ENCODE measurements at regions not wholly inside any gene's neighbourhood (a gene's known extent, or its start where the extent isn't known, plus 50 kb on each side); places are given as distances from the start of the nearest gene placed in this dataset.

GRCh38 chr4:184949020-184949419 is 69.3 kb upstream of the HELT start:
- DNase-seq (ENCODE audit: low read depth in 2 of 2) = no peak

GRCh38 chr4:184950117-184950830 is 68.0 kb upstream of the HELT start:
- DNase-seq (ENCODE audit: low read depth in 2 of 2) = no peak

DNA sequence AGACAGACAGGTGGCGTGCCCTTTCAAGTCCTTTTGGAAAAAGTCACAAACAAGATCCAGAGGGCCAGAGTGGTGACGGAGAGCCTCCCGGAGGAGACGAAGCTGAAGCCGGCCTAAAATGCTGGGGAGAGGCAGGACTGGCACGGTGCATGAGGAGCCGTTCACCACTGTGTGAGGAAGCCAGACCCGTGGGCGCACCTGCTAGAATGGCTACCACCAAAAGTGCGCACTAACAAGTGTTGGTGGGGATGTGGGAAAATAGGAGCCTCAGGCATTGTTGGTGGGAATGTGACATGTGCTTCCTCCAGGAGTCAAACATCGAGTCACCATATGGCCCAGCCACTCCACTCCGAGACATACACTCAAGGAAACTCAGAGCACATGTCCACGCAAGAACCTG is 67.4 kb upstream of the HELT start:
- no peak for DNase-seq (ENCODE audit: low read depth in 2 of 2)

DNA sequence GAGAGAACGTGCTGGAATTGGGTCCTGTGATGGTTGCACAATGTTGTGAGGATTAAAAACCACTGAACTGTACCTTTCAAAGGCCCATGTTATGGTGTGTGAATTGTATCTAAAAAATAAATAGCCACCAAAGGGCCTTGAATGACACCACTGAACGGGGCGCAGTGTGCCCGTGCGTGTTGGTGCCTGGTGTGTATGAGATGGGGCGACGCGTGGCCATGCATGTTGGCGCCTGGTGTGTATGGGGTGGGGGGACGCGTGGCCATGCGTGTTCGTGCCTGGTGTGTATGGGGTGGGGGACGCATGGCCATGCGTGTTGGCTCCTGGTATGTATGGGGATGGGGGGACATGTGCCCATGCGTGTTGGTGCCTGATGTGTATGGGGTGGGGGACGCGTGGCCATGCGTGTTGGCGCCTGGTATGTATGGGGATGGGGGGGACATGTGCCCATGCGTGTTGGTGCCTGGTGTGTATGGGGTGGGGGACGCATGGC is 66.6 kb upstream of the HELT start:
- no peak for DNase-seq (ENCODE audit: low read depth in 2 of 2)

- DNase-seq (ENCODE audit: low read depth in 2 of 2) = no peak
Observed at GRCh38 chr4:184952522-184952921, 65.8 kb upstream of the HELT start.

DNA sequence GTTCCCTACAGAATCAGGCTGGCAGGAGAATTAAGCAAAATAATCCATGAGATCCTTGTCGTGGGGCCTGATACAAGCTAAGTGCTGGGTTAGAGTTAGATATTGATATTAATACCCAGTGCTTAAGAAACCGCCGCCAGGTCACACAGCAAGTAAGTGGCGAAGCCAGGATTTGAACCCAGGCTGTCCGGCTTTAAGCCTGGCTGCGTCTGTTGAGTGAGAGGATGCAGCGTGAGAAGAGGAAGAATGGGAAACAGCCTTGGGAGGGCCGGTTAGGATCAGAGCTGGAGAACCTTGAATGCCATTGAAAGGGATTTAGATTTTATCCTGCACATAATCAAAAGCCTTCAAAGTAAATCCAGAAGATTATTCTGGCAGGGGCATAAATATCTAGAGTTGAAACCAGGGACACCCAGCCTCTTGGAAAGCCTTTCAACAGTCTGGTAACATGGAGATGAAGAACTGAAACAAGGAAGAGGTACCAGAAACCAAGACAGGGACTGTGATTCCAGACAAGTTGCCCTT is 64.8 kb upstream of the HELT start:
- no peak for DNase-seq (ENCODE audit: low read depth in 2 of 2)

DNA sequence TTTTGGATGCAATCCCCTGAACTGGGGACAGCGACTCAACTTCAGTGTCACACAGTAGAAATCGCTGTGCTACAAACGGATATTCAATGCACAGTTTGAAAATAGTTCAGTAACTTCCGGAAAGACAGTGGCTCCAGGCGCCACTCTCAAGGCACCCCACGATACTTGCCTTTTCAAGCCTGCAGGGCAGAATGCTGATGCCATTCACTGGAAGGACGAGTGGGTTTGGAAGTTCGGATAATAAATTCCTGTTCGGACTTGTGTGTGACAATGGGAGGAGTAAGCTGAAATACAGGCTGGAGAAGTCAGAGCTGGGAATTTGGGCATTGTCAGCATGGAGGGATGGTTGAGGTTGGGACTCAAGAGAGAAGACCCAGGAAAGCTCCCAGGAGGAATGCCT is 64.3 kb upstream of the HELT start:
- no peak for DNase-seq (ENCODE audit: low read depth in 2 of 2)

DNA sequence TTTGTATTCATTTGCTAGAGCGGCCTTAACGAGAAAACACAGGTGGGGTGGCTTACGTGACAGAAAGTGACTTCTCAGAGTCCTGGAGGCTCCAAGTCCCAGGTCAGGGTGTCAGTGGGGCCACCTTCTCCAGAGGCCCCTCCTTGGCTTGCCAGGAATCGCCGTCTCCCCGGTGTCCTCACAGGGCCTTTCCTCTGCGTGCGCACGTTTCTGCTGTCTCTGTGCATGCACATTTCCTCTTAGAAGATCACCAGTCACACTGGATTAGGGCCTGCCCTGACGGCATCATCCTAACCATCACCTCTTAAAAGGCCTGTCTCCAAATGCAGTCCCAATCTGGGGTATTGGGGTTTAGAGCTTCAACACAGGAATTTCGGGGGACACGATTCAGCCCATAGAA is 63.8 kb upstream of the HELT start:
- DNase-seq (ENCODE audit: low read depth in 2 of 2) = no peak

- no peak for DNase-seq (ENCODE audit: low read depth in 2 of 2)
Observed at GRCh38 chr4:184955116-184955515, 63.2 kb upstream of the HELT start.

GRCh38 chr4:184955636-184956035 is 62.7 kb upstream of the HELT start:
- no peak for DNase-seq (ENCODE audit: low read depth in 2 of 2)

- DNase-seq (ENCODE audit: low read depth in 2 of 2) = no peak
Observed at GRCh38 chr4:184957446-184958115, 60.7 kb upstream of the HELT start.

GRCh38 chr4:184958127-184958922 is 60.0 kb upstream of the HELT start:
- DNase-seq (ENCODE audit: low read depth in 2 of 2) = no peak

- DNase-seq (ENCODE audit: low read depth in 2 of 2) = no peak
Observed at GRCh38 chr4:184958923-184959210, 59.4 kb upstream of the HELT start.

DNA sequence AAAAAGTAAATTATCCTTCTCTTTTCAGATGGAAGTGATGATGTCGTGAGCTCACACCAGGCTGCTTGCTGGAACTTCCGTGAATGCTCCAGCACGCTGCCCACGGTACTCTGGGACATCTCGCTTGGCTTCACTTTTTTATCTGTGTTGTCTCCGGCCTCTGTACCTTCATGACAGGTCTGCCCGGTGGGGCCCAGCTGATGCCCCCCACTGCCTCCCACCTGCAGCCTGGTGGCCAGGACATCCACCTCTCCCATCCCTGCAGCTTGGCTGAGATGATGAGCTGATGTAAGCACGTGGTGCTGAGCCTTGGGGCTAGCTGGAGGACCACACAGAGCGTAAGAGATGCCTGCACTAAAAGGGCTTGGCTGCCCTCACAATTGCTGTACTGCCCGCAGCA is 59.0 kb upstream of the HELT start:
- DNase-seq (ENCODE audit: low read depth in 2 of 2) = no peak

DNA sequence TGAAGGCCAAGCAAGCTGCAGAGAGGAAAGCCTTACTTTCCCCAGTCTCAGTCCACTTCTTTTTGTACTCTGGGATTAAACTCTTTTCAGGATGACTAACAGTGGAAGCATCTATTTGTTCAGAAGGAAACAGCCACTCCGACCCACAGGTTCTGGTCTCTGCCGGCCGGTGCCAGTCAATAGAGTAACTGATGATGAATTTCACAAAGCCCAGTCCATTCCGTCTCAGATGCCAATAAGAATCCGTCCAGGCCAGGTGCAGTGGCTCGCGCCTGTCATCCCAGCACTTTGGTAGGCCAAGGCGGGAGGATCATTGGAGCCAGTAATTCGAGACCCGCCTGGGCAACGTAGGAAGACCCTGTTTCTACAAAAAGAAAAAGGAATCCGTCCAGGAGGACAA is 58.5 kb upstream of the HELT start:
- no peak for DNase-seq (ENCODE audit: low read depth in 2 of 2)

DNA sequence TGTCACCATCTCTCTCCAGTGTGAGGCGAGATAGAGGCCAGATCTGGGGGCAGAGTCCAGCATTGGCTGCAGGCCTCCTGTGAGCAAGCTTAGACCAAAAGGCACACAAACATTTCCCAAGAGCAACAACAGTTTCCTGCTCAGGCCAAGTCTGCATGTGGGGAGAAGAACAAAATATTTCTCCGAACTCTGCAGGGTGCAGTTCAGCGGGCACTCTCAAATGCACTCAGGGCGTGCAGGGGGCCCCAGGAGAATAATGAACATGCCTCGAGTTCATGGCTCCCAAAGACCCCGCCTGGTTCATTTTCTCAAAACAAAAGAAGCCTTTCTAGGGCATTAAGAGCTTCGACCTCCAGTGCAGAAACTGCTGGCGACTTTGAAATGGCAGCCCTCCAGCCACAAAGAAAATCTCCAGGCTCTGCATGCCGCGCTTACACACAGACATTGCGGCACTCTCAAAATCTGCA is 57.8 kb upstream of the HELT start:
- no peak for DNase-seq (ENCODE audit: low read depth in 2 of 2)

GRCh38 chr4:184961660-184962059 is 56.6 kb upstream of the HELT start:
- no peak for DNase-seq (ENCODE audit: low read depth in 2 of 2)

DNA sequence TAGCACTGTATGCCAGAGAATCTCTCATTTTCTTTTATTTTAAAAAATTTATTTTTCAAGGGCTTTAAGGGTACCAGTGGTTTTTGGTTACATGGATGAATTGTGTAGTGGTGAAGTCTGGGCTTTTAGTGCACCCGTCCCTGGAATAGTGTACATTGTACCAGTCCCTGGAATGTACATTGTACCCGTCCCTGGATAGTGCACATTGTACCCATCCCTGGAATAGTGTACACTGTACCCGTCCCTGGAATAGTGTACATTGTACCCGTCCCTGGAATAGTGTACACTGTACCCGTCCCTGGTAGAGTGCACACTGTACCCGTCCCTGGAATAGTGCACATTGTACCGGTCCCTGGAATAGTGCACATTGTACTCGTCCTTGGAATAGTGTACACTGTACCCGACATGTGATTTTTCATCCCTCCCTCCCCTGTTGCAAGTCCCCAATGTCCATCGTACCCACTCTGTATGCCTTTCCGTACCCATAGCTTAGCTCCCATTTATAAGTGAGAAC is 56.1 kb upstream of the HELT start:
- no peak for DNase-seq (ENCODE audit: low read depth in 2 of 2)

DNA sequence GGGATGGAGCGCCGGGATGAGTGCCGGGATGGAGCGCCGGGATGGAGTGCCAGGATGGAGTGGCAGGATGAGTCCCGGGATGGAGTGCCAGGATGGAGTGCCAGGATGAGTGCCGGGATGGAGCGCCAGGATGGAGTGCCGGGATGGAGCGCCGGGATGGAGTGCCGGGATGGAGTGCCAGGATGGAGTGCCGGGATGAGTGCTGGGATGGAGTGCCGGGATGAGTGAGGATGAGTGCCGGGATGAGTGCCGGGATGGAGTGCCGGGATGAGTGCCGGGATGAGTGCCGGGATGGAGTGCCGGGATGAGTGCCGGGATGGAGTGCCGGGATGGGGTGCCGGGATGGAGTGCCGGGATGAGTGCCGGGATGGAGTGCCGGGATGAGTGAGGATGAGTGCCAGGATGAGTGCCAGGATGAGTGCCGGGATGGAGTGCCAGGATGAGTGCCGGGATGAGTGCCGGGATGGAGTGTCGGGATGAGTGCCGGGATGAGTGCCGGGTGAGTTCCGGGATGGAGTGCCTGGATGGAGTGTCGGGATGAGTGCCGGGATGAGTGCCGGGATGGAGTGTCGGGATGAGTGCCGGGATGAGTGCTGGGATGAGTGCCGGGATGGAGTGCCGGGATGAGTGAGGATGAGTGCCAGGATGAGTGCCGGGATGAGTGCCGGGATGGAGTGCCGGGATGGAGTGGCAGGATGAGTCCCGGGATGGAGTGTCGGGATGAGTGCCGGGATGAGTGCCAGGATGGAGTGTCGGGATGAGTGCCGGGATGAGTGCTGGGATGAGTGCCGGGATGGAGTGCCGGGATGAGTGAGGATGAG is 52.9 kb upstream of the HELT start:
- DNase-seq (ENCODE audit: low read depth in 2 of 2) = peak in 1 of 2 experiments; percentile 6

DNA sequence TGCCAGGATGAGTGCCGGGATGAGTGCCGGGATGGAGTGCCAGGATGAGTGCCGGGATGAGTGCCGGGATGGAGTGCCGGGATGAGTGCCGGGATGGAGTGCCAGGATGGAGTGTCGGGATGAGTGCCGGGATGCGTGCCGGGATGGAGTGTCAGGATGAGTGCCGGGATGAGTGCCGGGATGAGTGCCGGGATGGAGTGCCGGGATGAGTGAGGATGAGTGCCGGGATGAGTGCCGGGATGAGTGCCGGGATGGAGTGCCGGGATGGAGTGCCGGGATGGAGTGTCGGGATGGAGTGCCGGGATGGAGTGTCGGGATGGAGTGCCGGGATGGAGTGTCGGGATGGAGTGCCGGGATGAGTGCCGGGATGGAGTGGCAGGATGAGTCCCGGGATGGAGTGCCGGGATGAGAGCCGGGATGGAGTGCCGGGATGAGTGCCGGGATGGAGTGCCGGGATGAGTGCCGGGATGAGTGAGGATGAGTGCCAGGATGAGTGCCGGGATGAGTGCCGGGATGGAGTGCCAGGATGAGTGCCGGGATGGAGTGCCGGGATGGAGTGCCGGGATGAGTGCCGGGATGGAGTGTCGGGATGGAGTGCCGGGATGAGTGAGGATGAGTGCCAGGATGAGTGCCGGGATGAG is 52.1 kb upstream of the HELT start:
- DNase-seq (ENCODE audit: low read depth in 2 of 2) = peak in 1 of 2 experiments; percentile 6

- DNase-seq (ENCODE audit: low read depth in 2 of 2) = peak in 1 of 2 experiments; percentile 8
Observed at GRCh38 chr4:184967699-184968098, 50.6 kb upstream of the HELT start.

Data from stimulated activated CD4-positive, alpha-beta T cell treated with anti-CD3 and anti-CD28 coated beads, Interleukin-12 subunit alpha, Interleukin-12 subunit beta, amount 100 ng/mL, for 24 hours (primary cell).